Right atrium auricular region (tissue), 2 donors: ENCODE measurements at regions not wholly inside any gene's neighbourhood (a gene's known extent, or its start where the extent isn't known, plus 50 kb on each side); places are given as distances from the start of the nearest gene placed in this dataset.

Experiments
- DNase-seq: peaks from one replicate; pipeline ENCODE4 v3.0.0-alpha.2; 2019; ENCODE audit warnings: low spot score
- H3K27ac ChIP-seq, 2 donors: fragments of 200-600 bp; sonication (generic); 1 replicate in 1 of 2; 2 replicates in 1 of 2; pipeline ENCODE4 v1.5.1; 2016 to 2019
- H3K27me3 ChIP-seq, 2 donors: fragments of 200-600 bp; sonication (generic); one replicate each; pipeline versions ENCODE4 v1.5.1 to v1.6.0; 2017 to 2019
- H3K36me3 ChIP-seq: fragments of 200-600 bp; sonication (generic); one replicate; pipeline ENCODE4 v1.5.1; 2016
- H3K4me1 ChIP-seq, 2 donors: fragments of 200-600 bp; sonication (generic); one replicate each; pipeline versions ENCODE4 v1.5.1 to v1.6.0; 2017 to 2019
- H3K4me3 ChIP-seq, 2 donors: fragments of 200-600 bp; sonication (generic); 1 replicate in 1 of 2; 2 replicates in 1 of 2; pipeline ENCODE4 v1.5.1; 2017 to 2019; ENCODE audit warnings: mild to moderate bottlenecking in 1 of 2, moderate library complexity in 1 of 2
- H3K9me3 ChIP-seq, 2 donors: fragments of 200-600 bp; sonication (generic); one replicate each; pipeline ENCODE4 v1.5.1; 2019
- TF ChIP-seq, protein P1 (sequence below), 2 donors: fragments of 200-600 bp; sonication (generic); IDR thresholded peaks; one replicate each; pipeline ENCODE4 v1.5.1; 2019; ENCODE audit warnings: antibody characterized with exemption in 2 of 2

DNA sequence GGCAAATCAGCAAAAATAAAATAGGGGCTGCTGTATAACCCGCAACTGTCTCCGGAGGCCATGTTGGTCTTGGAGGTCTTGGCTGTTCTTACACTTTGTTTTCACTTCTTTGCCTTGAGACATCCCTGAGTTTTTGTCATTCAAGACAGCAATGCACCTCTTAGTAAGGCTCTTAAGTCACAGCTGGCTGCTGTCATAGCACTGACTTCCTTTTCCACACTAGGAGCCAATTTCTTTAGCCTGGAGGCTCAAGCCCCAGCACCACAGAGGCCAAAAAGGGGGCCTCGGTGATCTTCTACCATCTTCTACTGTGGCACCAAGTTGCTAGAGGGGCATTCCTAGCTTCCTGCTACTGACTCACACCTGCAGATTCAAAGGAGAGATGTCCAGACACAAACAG, 536.3 kb downstream of the CDH26 start:
- H3K27ac ChIP-seq: no peak overlapping the region
- no peaks in the 10 kb centered on the region for H3K36me3 ChIP-seq
- DNase-seq: no peak
- H3K27me3 ChIP-seq: no peaks in the 10 kb centered on the region
- no peaks in the 10 kb centered on the region for H3K9me3 ChIP-seq
- no peak overlapping the region for H3K4me3 ChIP-seq
- H3K4me1 ChIP-seq: no peaks in the 10 kb centered on the region
- TF ChIP-seq, protein P1, sequence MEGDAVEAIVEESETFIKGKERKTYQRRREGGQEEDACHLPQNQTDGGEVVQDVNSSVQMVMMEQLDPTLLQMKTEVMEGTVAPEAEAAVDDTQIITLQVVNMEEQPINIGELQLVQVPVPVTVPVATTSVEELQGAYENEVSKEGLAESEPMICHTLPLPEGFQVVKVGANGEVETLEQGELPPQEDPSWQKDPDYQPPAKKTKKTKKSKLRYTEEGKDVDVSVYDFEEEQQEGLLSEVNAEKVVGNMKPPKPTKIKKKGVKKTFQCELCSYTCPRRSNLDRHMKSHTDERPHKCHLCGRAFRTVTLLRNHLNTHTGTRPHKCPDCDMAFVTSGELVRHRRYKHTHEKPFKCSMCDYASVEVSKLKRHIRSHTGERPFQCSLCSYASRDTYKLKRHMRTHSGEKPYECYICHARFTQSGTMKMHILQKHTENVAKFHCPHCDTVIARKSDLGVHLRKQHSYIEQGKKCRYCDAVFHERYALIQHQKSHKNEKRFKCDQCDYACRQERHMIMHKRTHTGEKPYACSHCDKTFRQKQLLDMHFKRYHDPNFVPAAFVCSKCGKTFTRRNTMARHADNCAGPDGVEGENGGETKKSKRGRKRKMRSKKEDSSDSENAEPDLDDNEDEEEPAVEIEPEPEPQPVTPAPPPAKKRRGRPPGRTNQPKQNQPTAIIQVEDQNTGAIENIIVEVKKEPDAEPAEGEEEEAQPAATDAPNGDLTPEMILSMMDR (IDR thresholded peaks at IDR 0.05): no peak

DNA sequence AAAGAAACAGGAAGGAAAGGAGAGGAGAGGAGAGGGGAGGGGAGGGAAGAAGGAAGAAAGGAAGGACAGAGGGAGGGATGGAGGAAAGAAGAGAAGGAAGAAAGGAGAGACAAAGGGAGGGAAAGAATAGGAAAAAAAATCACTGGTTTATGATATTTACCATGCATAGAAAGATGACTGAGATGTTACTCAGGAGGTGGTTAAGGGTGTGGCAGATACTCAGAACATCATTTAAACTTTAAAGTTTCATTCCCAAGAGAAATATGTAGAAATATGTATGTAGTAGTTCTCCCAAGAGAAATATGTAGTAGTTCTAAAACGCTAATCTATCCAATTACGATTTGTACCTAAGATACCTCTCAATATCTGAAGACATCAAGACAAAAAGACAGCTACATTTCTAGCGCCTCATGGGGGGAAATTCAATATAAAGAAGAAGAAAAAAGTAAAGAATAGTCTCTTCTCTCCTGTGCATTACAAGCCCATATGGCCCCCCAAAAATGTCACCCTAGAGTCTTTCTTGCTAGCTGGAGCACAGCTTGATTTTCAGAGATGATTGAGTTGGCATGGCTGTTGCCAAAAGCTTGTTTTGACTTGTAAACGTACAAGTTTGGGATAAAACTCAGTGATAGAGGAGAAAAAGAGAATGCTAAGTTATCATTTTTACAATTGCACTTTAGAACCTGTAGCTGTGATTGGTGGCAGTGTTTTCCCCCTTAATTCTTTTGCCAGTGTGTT, 539.2 kb downstream of the CDH26 start:
- TF ChIP-seq, protein P1 (IDR thresholded peaks at IDR 0.05): no peak
- Histone ChIP-seq H3K9me3 (no peaks in the 10 kb centered on the region), H3K4me3 (no peak overlapping the region), H3K27ac (no peak overlapping the region), H3K4me1 (no peaks in the 10 kb centered on the region), H3K27me3 (no peaks in the 10 kb centered on the region), H3K36me3 (no peaks in the 10 kb centered on the region)
- no peak for DNase-seq

GRCh38 chr20:60500038-60500701, 541.9 kb downstream of the CDH26 start:
- H3K4me3 ChIP-seq: no peak overlapping the region
- no peaks in the 10 kb centered on the region for H3K9me3 ChIP-seq
- H3K27ac ChIP-seq: no peak overlapping the region
- no peaks in the 10 kb centered on the region for H3K36me3 ChIP-seq
- TF ChIP-seq, protein P1 (IDR thresholded peaks at IDR 0.05): no peak
- H3K4me1 ChIP-seq: no peaks in the 10 kb centered on the region
- H3K27me3 ChIP-seq: no peaks in the 10 kb centered on the region
- no peak for DNase-seq

DNA sequence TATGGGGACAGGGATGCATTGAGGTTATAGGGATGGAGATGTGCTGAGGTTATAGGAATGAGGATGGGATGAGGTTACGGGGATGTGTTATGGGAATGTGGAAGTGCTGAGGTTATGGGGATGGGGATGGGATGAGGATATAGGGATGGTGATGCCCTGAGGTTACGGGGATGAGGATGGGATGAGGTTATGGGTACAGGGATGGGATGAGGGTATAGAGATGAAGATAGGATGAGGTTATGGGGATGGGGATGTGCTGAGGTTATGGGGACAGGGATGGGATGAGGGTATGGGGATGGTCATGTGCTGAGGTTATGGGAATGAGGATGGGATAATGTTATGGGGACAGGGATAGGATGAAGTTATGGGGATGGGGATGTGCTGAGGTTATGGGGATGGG, 542.8 kb downstream of the CDH26 start:
- TF ChIP-seq, protein P1 (IDR thresholded peaks at IDR 0.05): no peak
- H3K27me3 ChIP-seq: no peaks in the 10 kb centered on the region
- no peak for DNase-seq

DNA sequence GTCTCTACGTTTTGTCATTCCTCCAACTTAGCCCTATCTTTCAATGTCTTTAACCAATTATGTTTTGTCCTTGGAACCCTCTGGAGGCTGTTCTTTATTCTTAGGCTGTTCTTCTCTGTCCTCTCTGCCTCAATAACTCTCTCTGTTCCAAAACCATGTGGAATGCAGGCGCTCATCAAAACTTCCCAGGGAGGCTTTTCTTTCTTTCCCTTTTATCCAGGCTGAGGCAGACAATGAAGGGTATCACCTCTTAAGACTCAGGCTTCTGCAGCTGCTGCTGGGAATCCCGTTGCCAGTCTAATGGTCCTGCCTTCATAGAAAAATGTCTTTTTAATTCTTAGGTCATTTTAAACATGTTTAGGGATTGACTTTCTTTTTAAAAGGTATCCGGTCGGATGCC, 544.7 kb downstream of the CDH26 start:
- Histone ChIP-seq H3K9me3 (no peaks in the 10 kb centered on the region), H3K27ac (no peak overlapping the region), H3K4me3 (no peak overlapping the region), H3K27me3 (no peaks in the 10 kb centered on the region), H3K4me1 (no peaks in the 10 kb centered on the region), H3K36me3 (no peaks in the 10 kb centered on the region)
- no peak for DNase-seq
- TF ChIP-seq, protein P1 (IDR thresholded peaks at IDR 0.05): no peak

More for the DNA sequence above, 542.8 kb downstream of the CDH26 start:
- Histone ChIP-seq H3K36me3 (no peaks in the 10 kb centered on the region), H3K4me1 (no peaks in the 10 kb centered on the region), H3K9me3 (no peaks in the 10 kb centered on the region), H3K4me3 (no peak overlapping the region), H3K27ac (no peak overlapping the region)
